Breast epithelium (tissue), 4 donors: ENCODE measurements at regions not wholly inside any gene's neighbourhood (a gene's known extent, or its start where the extent isn't known, plus 50 kb on each side); places are given as distances from the start of the nearest gene placed in this dataset.

Experiments used
- DNase-seq, 2 donors: peaks; one replicate each; pipeline ENCODE4 v3.0.0-alpha.2; 2019; ENCODE audit warnings: low spot score in 2 of 2
- H3K27ac ChIP-seq, 2 donors: fragments of 200-600 bp; sonication (generic) in 1 of 2; one replicate each; pipeline ENCODE4 v1.5.1; 2016 to 2019; ENCODE audit warnings: mild to moderate bottlenecking in 1 of 2
- H3K27me3 ChIP-seq, 2 donors: fragments of 200-600 bp; sonication (generic) in 1 of 2; one replicate each; pipeline versions ENCODE4 v1.5.1 to v1.6.0; 2017 to 2019; ENCODE audit warnings: control low read depth in 1 of 2, mild to moderate bottlenecking in 1 of 2
- H3K36me3 ChIP-seq: fragments of 200-600 bp; one replicate; pipeline ENCODE4 v1.5.1; 2019
- H3K4me1 ChIP-seq, 2 donors: fragments of 200-600 bp; sonication (generic); one replicate each; pipeline ENCODE4 v1.5.1; 2016 to 2019; ENCODE audit warnings: control low read depth in 1 of 2
- H3K4me3 ChIP-seq, 3 donors: fragments of 200-600 bp; sonication (generic); 1 replicate in 2 of 3; 2 replicates in 1 of 3; pipeline ENCODE4 v1.5.1; 2016 to 2019; ENCODE audit warnings: mild to moderate bottlenecking in 3 of 3, moderate library complexity in 2 of 3
- H3K9me3 ChIP-seq, 2 donors: fragments of 200-600 bp; sonication (generic) in 1 of 2; one replicate each; pipeline ENCODE4 v1.5.1; 2016 to 2019; ENCODE audit warnings: control low read depth in 1 of 2
- POLR2A ChIP-seq: fragments of 450-650 bp; IDR thresholded peaks from one replicate; pipeline ENCODE4 v1.6.1; 2016; ENCODE audit warnings: antibody characterized with exemption, mild to moderate bottlenecking, moderate library complexity
- POLR2AphosphoS5 ChIP-seq, 3 donors: sonication (generic); formaldehyde crosslinking; IDR thresholded peaks; one replicate each; pipeline ENCODE4 v1.6.1; 2017; ENCODE audit warnings: antibody characterized with exemption in 3 of 3
- intact Hi-C: fragments of 100-400 bp; cut with DNase I; formaldehyde crosslinking; loops from one replicate; pipeline ENCODE4 v1.15.1; 2023; ENCODE audit warnings: low total_unique reads
- TF ChIP-seq, protein P1 (sequence below), 3 donors: fragments of 450-650 bp; IDR thresholded peaks; one replicate each; pipeline ENCODE4 v1.5.1; 2016 to 2017; ENCODE audit warnings: antibody characterized with exemption in 3 of 3, mild to moderate bottlenecking in 3 of 3, moderate library complexity in 3 of 3

DNA sequence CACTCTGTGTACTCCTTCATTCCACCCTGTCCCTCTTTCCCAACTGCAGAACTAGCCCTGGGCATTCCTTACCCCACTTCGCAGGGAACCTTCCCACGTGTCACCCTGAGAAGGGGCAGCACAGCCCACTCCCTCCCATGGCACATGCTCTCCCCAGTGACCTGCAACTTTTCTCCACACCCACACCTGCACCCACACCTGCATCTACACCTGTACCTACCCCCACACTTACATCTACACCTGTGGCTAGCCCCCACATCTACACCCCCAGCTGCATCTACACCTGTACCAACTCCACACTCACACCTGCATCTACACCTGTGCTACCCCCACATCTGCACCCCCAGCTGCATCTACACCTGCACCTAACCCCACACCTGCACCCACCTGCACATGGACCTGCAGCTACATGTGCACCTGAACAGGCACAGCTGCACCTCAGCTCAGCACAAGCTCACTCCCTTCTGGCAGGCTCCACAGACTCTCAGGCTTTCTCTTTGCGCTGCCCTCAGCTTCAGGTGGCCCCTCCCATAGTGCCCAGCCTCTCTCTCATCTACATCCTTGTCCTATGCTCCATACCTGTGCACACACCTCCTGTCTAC is 234.1 kb downstream of the TUBA3C start:
- Histone ChIP-seq H3K9me3 (no peaks in the 10 kb centered on the region), H3K27me3 (peaks cover 0 to 7% of the 10 kb centered on the region in 2 donors), H3K27ac (no peak overlapping the region), H3K4me1 (no peaks in the 10 kb centered on the region), H3K36me3 (no peaks in the 10 kb centered on the region), H3K4me3 (no peak overlapping the region)
- DNase-seq: no peak
- intact Hi-C loops: no loop called here
- TF ChIP-seq POLR2A: no peak
- TF ChIP-seq, protein P1, sequence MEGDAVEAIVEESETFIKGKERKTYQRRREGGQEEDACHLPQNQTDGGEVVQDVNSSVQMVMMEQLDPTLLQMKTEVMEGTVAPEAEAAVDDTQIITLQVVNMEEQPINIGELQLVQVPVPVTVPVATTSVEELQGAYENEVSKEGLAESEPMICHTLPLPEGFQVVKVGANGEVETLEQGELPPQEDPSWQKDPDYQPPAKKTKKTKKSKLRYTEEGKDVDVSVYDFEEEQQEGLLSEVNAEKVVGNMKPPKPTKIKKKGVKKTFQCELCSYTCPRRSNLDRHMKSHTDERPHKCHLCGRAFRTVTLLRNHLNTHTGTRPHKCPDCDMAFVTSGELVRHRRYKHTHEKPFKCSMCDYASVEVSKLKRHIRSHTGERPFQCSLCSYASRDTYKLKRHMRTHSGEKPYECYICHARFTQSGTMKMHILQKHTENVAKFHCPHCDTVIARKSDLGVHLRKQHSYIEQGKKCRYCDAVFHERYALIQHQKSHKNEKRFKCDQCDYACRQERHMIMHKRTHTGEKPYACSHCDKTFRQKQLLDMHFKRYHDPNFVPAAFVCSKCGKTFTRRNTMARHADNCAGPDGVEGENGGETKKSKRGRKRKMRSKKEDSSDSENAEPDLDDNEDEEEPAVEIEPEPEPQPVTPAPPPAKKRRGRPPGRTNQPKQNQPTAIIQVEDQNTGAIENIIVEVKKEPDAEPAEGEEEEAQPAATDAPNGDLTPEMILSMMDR (IDR thresholded peaks at IDR 0.05): no peak
- no peak for TF ChIP-seq POLR2AphosphoS5 (IDR thresholded peaks at IDR 0.05)

DNA sequence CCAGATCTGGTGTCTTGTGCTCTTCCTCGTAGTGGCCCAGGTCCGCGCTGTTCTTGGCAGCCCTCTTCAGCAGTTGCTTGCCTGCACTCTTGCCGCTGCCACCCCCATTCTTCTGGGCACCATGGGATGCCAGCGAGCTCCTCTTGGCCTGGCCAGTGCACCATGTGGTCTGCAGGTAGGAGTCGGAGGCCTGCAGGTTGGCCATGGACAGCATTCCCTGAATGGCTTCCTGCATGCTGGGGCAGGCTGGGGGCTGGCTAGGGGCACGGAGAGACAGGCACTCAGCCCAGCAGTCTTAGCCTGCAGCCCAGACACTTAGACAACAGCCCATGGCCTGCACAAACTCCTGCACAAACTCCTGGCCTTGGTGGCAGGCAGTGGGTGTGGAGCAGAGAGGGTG is 234.9 kb downstream of the TUBA3C start:
- Histone ChIP-seq H3K9me3 (no peaks in the 10 kb centered on the region), H3K36me3 (no peaks in the 10 kb centered on the region), H3K27ac (no peak overlapping the region), H3K27me3 (peaks cover 0 to 7% of the 10 kb centered on the region in 2 donors), H3K4me1 (no peaks in the 10 kb centered on the region), H3K4me3 (no peak overlapping the region)
- peak in 1 of 2 donors; percentile 52 for DNase-seq
- intact Hi-C loops: no loop called here
- TF ChIP-seq POLR2AphosphoS5 (IDR thresholded peaks at IDR 0.05) (no peak), POLR2A (no peak)
- TF ChIP-seq, protein P1 (IDR thresholded peaks at IDR 0.05): no peak

DNA sequence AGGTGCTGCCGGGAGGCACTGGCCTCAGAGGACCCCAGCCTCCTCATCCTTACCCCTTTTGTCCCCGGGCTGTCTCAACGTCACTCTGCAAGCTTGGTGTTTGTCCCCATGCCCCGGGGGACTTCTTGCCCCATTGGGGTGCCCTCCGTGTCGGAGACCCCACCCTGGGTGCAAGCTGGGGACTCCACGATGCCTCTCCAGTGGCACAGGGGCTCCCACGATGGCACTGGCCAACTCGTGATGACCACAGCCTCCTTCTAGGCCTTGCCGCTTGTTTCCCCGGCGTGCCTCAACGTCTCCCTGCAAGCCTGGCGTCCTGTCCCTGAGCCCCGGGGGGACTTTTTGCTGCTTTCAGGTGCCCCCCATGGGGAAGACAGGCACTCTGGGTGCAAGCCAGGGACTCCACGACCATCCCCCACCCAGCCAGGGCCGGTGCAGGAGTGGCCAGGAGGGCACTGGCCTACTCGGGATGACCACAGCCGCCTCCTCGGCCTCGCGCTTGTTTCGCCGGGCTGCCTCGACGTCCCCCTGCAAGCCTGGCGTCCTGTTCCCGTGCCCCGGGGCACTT is 237.0 kb downstream of the TUBA3C start:
- Histone ChIP-seq H3K27me3 (peaks cover 0 to 7% of the 10 kb centered on the region in 2 donors), H3K9me3 (no peaks in the 10 kb centered on the region), H3K27ac (no peak overlapping the region), H3K36me3 (no peaks in the 10 kb centered on the region), H3K4me3 (no peak overlapping the region), H3K4me1 (no peaks in the 10 kb centered on the region)
- TF ChIP-seq, protein P1 (IDR thresholded peaks at IDR 0.05): no peak
- no peak for TF ChIP-seq POLR2A
- TF ChIP-seq POLR2AphosphoS5 (IDR thresholded peaks at IDR 0.05): no peak
- no peak for DNase-seq
- intact Hi-C loops: no loop called here

DNA sequence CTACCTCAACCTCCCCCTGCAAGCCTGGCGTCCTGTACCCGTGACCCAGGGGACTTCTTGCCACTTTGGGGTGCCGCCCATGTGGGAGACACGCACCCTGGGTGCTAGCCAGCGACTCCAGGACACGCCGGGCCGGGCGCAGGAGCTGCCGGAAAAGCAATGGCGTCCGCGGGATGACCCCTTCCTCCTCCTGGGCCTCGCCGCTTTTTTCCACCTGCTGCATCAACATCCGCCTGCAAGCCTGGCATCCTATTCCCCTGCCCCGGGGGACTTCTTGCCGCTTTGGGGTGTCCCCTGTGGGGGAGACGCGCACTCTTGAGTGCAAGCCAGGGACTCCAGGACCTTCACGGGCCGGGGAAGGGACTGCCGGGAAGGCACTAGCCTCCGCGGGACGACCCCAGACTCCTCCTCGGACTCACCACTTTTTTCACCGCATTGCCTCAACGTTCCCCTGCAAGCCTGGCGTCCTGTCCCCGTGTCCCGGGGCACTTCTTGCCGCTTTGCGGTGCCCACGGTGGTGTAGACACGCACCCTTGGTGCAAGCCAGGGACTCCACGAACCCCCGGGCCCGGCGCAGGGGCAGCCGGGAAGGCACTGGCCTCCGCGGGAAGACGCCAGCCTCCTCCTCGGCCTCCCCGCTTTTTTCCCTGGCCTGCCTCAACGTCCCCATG is 237.8 kb downstream of the TUBA3C start:
- Histone ChIP-seq H3K4me3 (no peak overlapping the region), H3K9me3 (no peaks in the 10 kb centered on the region), H3K27me3 (peaks cover 0 to 7% of the 10 kb centered on the region in 2 donors), H3K4me1 (no peaks in the 10 kb centered on the region), H3K27ac (no peak overlapping the region), H3K36me3 (no peaks in the 10 kb centered on the region)
- no peak for TF ChIP-seq POLR2A
- TF ChIP-seq, protein P1 (IDR thresholded peaks at IDR 0.05): no peak
- no peak for TF ChIP-seq POLR2AphosphoS5 (IDR thresholded peaks at IDR 0.05)
- intact Hi-C loops: no loop called here
- no peak for DNase-seq

DNA sequence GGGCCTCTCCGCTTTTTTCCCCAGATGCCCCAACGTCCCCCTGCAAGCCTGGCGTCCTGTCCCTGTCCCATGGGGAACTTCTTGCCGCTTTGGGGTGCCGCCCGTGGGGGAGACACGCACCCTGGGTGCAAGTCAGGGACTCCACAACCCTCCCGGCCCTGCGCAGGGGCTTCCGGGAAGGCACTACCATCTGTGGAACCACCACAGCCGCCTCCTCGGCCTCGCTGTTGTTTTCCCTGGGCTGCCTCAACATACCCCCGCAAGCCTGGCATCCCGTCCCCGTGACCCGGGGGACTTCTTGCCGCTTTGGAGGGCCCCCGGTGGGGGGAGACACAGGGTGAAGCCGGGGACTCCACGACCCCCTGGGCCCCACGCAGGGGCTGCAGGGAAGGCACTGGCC is 238.4 kb downstream of the TUBA3C start:
- DNase-seq: no peak
- H3K27ac ChIP-seq: no peak overlapping the region
- intact Hi-C loops: no loop called here
- TF ChIP-seq, protein P1 (IDR thresholded peaks at IDR 0.05): no peak
- no peak for TF ChIP-seq POLR2A
- TF ChIP-seq POLR2AphosphoS5 (IDR thresholded peaks at IDR 0.05): no peak
- no peaks in the 10 kb centered on the region for H3K9me3 ChIP-seq
- H3K4me1 ChIP-seq: no peaks in the 10 kb centered on the region
- no peak overlapping the region for H3K4me3 ChIP-seq
- peaks cover 0 to 7% of the 10 kb centered on the region in 2 donors for H3K27me3 ChIP-seq
- no peaks in the 10 kb centered on the region for H3K36me3 ChIP-seq
